Heart right ventricle (tissue), 16 donors: ENCODE measurements at regions not wholly inside any gene's neighbourhood (a gene's known extent, or its start where the extent isn't known, plus 50 kb on each side); places are given as distances from the start of the nearest gene placed in this dataset.

Experiments
- ATAC-seq, 8 donors: fragments of 200-7000 bp; cut with Tn5 transposase; one replicate each; pipeline ENCODE4 v1.9.1; 2020; ENCODE audit warnings: mild to moderate bottlenecking in 8 of 8, moderate library complexity in 8 of 8, moderate number of reproducible peaks in 1 of 8
- DNase-seq, 2 donors: peaks; one replicate each; pipeline ENCODE4 v3.0.0-alpha.2; 2020
- H3K27ac ChIP-seq, 10 donors: fragments of 200-600 bp; sonication (generic) in 2 of 10; one replicate each; pipeline versions ENCODE4 v1.5.0 to v1.8.0; 2020 to 2022; ENCODE audit warnings: mild to moderate bottlenecking in 3 of 10
- H3K27me3 ChIP-seq, 7 donors: fragments of 200-600 bp; one replicate each; pipeline ENCODE4 v1.8.0; 2021 to 2022; ENCODE audit warnings: mild to moderate bottlenecking in 2 of 7
- H3K36me3 ChIP-seq, 9 donors: fragments of 200-600 bp; sonication (generic) in 1 of 9; one replicate each; pipeline versions ENCODE4 v1.5.0 to v1.8.0; 2020 to 2022; ENCODE audit warnings: mild to moderate bottlenecking in 2 of 9
- H3K4me1 ChIP-seq, 9 donors: fragments of 200-600 bp; sonication (generic) in 1 of 9; one replicate each; pipeline versions ENCODE4 v1.5.0 to v1.8.0; 2020 to 2022; ENCODE audit warnings: mild to moderate bottlenecking in 4 of 9
- H3K4me3 ChIP-seq, 10 donors: fragments of 200-600 bp; sonication (generic) in 2 of 10; one replicate each; pipeline versions ENCODE4 v1.5.0 to v1.8.0; 2020 to 2022; ENCODE audit warnings: mild to moderate bottlenecking in 7 of 10, moderate library complexity in 2 of 10
- H3K9me3 ChIP-seq, 11 donors: fragments of 200-600 bp in 10 of 11; sonication (generic) in 2 of 11; one replicate each; pipeline versions ENCODE4 v1.5.0 to v1.8.0; 2013 to 2022; ENCODE audit warnings: mild to moderate bottlenecking in 2 of 11, control low read depth in 1 of 11, moderate library complexity in 1 of 11
- WGBS, 2 donors: extraction: QIAGEN DNeasy Blood & Tissue Kit; methylation state at CpG; one replicate each; pipeline ENCODE4 v1.1.7; 2013; ENCODE audit warnings: inconsistent platforms in 1 of 2; 5-methylcytosine and 5-hydroxymethylcytosine counted together
- intact Hi-C, 10 donors: fragments of 100-400 bp; cut with DNase I; formaldehyde crosslinking; loops; one replicate each; pipeline versions ENCODE4 v1.11.1 to v1.14.2; 2022
- TF ChIP-seq, protein P1 (sequence below), 9 donors: fragments of 200-600 bp; sonication (generic) in 2 of 9; IDR thresholded peaks; one replicate each; pipeline versions ENCODE4 v1.5.0 to v1.8.0; 2021 to 2022; ENCODE audit warnings: antibody characterized with exemption in 9 of 9, mild to moderate bottlenecking in 5 of 9, moderate library complexity in 1 of 9
- donor health status: Arrhythmogenic right ventricular cardiomyopathy.
- donor health status: ischemic (EF 13 %, LVEDD 7.1; RV severe dilation, severe dysfunction).
- donor health status: healthy with polysubstance abuse.
- donor health status: DM: no; HTN: yes; CAD: no.
- donor health status: DM: no; HTN: no; CAD: no.
- donor health status: ischemic (EF 25% LVEDD 6.9; RV normal size, moderate dysfunction).
- donor health status: ischemic (EF 25% LVEDD 5.7; RV mildly dilated, moderate dysfunction).
- donor health status: healthy.
- donor health status: DM: yes; HTN: yes; CAD: no.
- donor health status: Ischemic cardiomyopathy.
- donor health status: ischemic (EF 35%, LVEDD 5.7; RV mildly dilated, moderate dysfunction).
- donor health status: nonischemic (EF 11% LVEDD 7.7; RV severe dilation, severe dysfunction).
- donor health status: DM: yes; HTN: yes; CAD: no.
- donor health status: PGD.
- donor health status: ischemic (EF 29% LVEDD 5.4; RV normal size, mild dysfunction).
- donor health status: nonischemic (EF 23%, LVEDD 6.1; RV moderate dilation, normal function).

DNA sequence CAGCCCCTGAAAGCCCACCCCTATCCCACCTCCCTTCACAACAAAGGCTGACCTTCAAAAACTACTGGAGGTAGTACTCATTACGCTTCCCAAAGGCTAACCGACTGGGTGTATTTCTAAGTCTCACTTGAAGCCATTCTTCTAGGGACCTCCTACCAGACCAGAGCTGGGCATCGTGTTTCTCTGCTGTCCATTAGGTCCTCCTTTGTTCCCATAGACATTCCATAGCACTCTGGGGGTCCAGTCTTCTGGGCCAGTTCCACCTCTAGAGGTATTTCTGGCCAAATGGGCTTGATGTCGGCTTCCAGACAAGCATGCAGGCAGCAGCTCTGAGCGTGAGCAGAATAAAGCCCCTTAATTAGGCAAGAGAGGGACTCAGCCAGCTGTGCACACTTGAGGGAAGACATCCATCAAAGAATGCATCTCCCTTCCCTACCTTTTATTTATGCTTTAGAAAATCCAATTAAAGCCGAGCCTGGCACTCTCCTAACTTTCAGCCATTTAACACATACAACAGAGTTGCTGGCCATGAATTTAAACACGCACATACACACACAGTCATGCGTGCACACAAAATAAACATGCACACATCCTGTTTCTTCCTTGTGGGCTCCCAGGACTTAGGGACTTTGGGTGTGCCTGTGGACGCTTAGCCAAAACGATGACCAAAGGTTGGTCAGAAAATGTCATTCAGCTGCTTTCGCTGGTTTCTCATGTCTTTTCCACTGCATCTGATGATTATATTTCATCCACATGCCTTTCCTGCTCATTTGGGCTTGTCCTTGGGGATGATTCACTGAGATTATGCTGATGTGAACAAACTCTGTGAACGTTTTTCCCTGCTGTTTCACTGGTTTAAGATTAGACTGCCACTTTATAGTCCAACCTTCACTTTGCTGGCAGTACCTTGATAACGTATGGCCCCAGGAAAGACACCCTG, 362.0 kb upstream of the NFE2L3 start:
- intact Hi-C loops = loop anchor here in 2 of 10 donors (5.0 kb wide), 2 partner anchors 52 to 57 kb away; no protein-coding TSS in a partner anchor
- TF ChIP-seq, protein P1, sequence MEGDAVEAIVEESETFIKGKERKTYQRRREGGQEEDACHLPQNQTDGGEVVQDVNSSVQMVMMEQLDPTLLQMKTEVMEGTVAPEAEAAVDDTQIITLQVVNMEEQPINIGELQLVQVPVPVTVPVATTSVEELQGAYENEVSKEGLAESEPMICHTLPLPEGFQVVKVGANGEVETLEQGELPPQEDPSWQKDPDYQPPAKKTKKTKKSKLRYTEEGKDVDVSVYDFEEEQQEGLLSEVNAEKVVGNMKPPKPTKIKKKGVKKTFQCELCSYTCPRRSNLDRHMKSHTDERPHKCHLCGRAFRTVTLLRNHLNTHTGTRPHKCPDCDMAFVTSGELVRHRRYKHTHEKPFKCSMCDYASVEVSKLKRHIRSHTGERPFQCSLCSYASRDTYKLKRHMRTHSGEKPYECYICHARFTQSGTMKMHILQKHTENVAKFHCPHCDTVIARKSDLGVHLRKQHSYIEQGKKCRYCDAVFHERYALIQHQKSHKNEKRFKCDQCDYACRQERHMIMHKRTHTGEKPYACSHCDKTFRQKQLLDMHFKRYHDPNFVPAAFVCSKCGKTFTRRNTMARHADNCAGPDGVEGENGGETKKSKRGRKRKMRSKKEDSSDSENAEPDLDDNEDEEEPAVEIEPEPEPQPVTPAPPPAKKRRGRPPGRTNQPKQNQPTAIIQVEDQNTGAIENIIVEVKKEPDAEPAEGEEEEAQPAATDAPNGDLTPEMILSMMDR (IDR thresholded peaks at IDR 0.05) = no peak
- peaks cover 0 to 21% (median 2%) of the 10 kb centered on the region in 9 donors for H3K4me1 ChIP-seq
- H3K9me3 ChIP-seq = no peaks in the 10 kb centered on the region
- DNase-seq (no peak), ATAC-seq (peak in 7 of 8 donors; percentile 18 to 58 (median 37))
- no peak overlapping the region for H3K4me3 ChIP-seq
- 77 to 79% methylated on average over 13 of the region's 13 CpGs for WGBS, 2 donors
- H3K36me3 ChIP-seq = no peaks in the 10 kb centered on the region
- no peaks in the 10 kb centered on the region for H3K27me3 ChIP-seq
- H3K27ac ChIP-seq = peak overlapping the region in 6 of 10 donors; percentile 26 to 71 (median 46)

DNA sequence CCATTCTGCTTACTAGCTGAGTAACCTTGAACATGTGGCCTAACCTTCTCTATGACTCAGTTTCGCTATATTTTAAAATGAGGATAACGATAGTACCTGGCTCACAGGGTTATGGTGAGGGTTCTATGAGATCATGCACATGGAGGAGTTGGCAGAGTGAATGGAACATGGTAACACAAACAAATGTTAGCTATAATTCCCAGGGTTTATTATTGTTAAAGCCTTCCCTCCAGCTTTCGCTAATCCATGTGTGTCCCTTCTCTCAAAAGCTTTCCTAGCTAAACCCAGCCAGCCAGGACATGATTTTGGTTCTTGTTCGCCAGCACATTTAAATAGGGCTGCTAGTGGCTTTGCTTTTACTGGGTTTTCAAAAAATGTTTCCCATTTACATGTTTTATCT, 361.0 kb upstream of the NFE2L3 start:
- Histone ChIP-seq H3K4me1 (peaks cover 0 to 26% (median 4%) of the 10 kb centered on the region in 9 donors), H3K36me3 (no peaks in the 10 kb centered on the region), H3K9me3 (no peaks in the 10 kb centered on the region), H3K4me3 (no peak overlapping the region), H3K27me3 (no peaks in the 10 kb centered on the region), H3K27ac (peak overlapping the region in 5 of 10 donors; percentile 11 to 71 (median 53))
- intact Hi-C loops = no loop called here
- TF ChIP-seq, protein P1 (IDR thresholded peaks at IDR 0.05) = no peak
- WGBS, 2 donors = 68 to 81% methylated on average over 4 of the region's 4 CpGs
- DNase-seq (no peak), ATAC-seq (no peak)

DNA sequence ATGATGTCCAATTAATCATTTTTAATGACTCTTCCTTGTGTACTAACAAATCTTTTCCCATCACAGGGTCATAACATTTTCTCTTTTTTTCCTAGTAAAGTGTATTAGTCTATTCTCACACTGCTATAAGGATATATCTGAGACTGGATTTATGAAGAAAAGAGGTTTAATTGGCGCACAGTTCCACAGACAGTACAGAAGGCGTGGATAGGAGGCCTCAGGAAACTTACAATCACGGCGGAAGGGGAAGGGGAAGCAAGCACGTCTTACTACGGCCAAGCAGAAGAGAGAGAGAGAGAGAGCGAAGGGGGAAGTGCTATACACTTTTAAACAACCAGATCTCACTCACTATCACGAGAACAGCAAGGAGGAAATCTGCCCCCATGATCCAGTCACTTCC, 359.4 kb upstream of the NFE2L3 start:
- H3K4me1 ChIP-seq = peaks cover 0 to 14% (median 5%) of the 10 kb centered on the region in 9 donors
- TF ChIP-seq, protein P1 (IDR thresholded peaks at IDR 0.05) = no peak
- H3K36me3 ChIP-seq = no peaks in the 10 kb centered on the region
- no peaks in the 10 kb centered on the region for H3K27me3 ChIP-seq
- DNase-seq = no peak
- H3K4me3 ChIP-seq = no peak overlapping the region
- ATAC-seq = no peak
- intact Hi-C loops = no loop called here
- 77 to 79% methylated on average over 8 of the region's 8 CpGs for WGBS, 2 donors
- no peak overlapping the region for H3K27ac ChIP-seq
- no peaks in the 10 kb centered on the region for H3K9me3 ChIP-seq

DNA sequence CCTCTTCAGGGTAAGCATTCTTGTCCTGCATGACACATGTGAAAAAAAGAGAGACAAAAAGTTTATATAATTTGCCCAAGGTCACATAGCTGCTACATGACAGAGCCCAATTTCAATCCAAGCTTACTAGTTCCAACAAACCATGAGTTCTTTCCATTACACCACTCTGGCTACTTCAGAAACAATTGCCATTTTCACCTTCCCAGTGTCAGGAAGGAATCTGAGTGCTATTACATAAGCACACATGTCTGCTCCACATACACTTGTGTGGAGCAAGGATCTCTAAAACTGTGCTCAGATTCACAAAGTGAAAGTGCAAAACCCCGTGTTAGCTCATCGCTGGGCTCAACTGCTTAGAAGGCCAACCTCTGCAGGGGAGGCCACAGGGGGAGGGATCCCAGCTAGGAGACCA, 356.2 kb upstream of the NFE2L3 start:
- Histone ChIP-seq H3K9me3 (no peaks in the 10 kb centered on the region), H3K4me1 (peaks cover 0 to 7% (median 0%) of the 10 kb centered on the region in 9 donors), H3K27ac (peak overlapping the region in 2 of 10 donors; percentile 12 to 22), H3K36me3 (no peaks in the 10 kb centered on the region), H3K4me3 (no peak overlapping the region), H3K27me3 (no peaks in the 10 kb centered on the region)
- ATAC-seq (peak in 7 of 8 donors; percentile 58 to 83 (median 77)), DNase-seq (no peak)
- intact Hi-C loops = no loop called here
- WGBS, 2 donors = 65 to 74% methylated on average over 2 of the region's 2 CpGs
- TF ChIP-seq, protein P1 (IDR thresholded peaks at IDR 0.05) = no peak
